ENCODE measurements at regions not wholly inside any gene's neighbourhood (a gene's known extent, or its start where the extent isn't known, plus 50 kb on each side); places are given as distances from the start of the nearest gene placed in this dataset.

DNA sequence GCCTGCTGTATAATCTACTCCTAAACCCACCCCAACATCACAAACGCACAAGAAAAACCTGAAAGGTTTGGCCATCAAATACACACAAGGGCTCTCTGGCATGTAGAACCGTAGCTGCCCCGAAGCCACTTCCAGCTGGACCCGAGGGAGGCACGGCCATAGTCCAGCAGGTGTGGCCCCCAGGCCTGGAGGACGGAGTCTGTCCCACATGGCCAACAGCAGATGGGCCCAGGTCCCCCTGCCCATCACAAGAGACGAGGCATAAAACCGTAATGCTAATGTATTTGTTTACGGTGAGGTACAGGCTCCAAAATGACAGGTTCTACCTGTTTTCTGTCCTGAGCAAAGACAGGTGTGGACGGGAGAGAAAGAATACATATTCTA lies 234.2 kb downstream of the SYK start:
- TF ChIP-seq, protein P1, sequence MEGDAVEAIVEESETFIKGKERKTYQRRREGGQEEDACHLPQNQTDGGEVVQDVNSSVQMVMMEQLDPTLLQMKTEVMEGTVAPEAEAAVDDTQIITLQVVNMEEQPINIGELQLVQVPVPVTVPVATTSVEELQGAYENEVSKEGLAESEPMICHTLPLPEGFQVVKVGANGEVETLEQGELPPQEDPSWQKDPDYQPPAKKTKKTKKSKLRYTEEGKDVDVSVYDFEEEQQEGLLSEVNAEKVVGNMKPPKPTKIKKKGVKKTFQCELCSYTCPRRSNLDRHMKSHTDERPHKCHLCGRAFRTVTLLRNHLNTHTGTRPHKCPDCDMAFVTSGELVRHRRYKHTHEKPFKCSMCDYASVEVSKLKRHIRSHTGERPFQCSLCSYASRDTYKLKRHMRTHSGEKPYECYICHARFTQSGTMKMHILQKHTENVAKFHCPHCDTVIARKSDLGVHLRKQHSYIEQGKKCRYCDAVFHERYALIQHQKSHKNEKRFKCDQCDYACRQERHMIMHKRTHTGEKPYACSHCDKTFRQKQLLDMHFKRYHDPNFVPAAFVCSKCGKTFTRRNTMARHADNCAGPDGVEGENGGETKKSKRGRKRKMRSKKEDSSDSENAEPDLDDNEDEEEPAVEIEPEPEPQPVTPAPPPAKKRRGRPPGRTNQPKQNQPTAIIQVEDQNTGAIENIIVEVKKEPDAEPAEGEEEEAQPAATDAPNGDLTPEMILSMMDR (IDR thresholded peaks at IDR 0.05) = no peak
- TF ChIP-seq POLR2A (IDR thresholded peaks at IDR 0.05) (no peak), EP300 (IDR thresholded peaks at IDR 0.05) (no peak)
